CD14-positive monocyte (primary cell): ENCODE measurements at regions not wholly inside any gene's neighbourhood (a gene's known extent, or its start where the extent isn't known, plus 50 kb on each side); places are given as distances from the start of the nearest gene placed in this dataset.

Experiments
- DNase-seq, 3 donors: peaks; one replicate each; pipeline ENCODE4 v3.0.0-alpha.2; 2011 to 2022
- H2AFZ ChIP-seq: 2 replicates; pipeline ENCODE4 v1.6.0; 2012; ENCODE audit warnings: mild to moderate bottlenecking, low read depth, low read length, inconsistent platforms; ENCODE audit not compliant: insufficient read depth, poor library complexity, severe bottlenecking
- H3K27ac ChIP-seq, 2 donors: 1 replicate in 1 of 2; 2 replicates in 1 of 2; pipeline ENCODE4 v1.5.1; 2012 to 2013; ENCODE audit warnings: low read length in 2 of 2, control low read depth in 1 of 2, inconsistent platforms in 1 of 2, low read depth in 1 of 2, mild to moderate bottlenecking in 1 of 2
- H3K27me3 ChIP-seq, 2 donors: one replicate each; pipeline versions ENCODE4 v1.6.0 to v1.6.1; 2011 to 2013; ENCODE audit warnings: low read length in 2 of 2; ENCODE audit not compliant: control insufficient read depth in 2 of 2, insufficient read depth in 2 of 2
- H3K36me3 ChIP-seq, 2 donors: replicated peaks in 1 of 2; 1 replicate in 1 of 2; 2 replicates in 1 of 2; pipeline versions ENCODE4 v1.5.1 to v1.6.1; 2012 to 2013; ENCODE audit warnings: low read length in 2 of 2, control low read depth in 1 of 2, inconsistent platforms in 1 of 2, mild to moderate bottlenecking in 1 of 2; ENCODE audit not compliant: insufficient read depth in 2 of 2, control insufficient read depth in 1 of 2
- H3K4me1 ChIP-seq, 2 donors: 1 replicate in 1 of 2; 2 replicates in 1 of 2; pipeline versions ENCODE4 v1.5.1 to v1.6.1; 2012 to 2013; ENCODE audit warnings: low read length in 2 of 2, control low read depth in 1 of 2, inconsistent platforms in 1 of 2, mild to moderate bottlenecking in 1 of 2, moderate library complexity in 1 of 2; ENCODE audit not compliant: insufficient read depth in 2 of 2, control insufficient read depth in 1 of 2
- H3K4me2 ChIP-seq: replicated peaks from 2 replicates; pipeline ENCODE3; 2012; ENCODE audit warnings: low read length, moderate library complexity, mild to moderate bottlenecking; ENCODE audit not compliant: poor library complexity, severe bottlenecking; ENCODE audit errors: extremely low read depth
- H3K4me3 ChIP-seq, 3 experiments: fragments of 200-600 bp in 1 of 3; sonication (generic) in 1 of 3; replicated peaks in 1 of 3; 1 replicate in 2 of 3; 2 replicates in 1 of 3; pipeline ENCODE4 v1.5.1; 2011 to 2013; ENCODE audit warnings: low read length in 3 of 3, mild to moderate bottlenecking in 3 of 3, control low read depth in 2 of 3, low read depth in 2 of 3, inconsistent platforms in 1 of 3, moderate library complexity in 1 of 3
- H3K79me2 ChIP-seq: 2 replicates; pipeline ENCODE4 v1.6.0; 2012; ENCODE audit warnings: mild to moderate bottlenecking, control low read depth, inconsistent platforms, low read length, moderate library complexity; ENCODE audit not compliant: insufficient read depth
- H3K9ac ChIP-seq: 2 replicates; pipeline ENCODE4 v1.6.0; 2017; ENCODE audit warnings: low read length, mild to moderate bottlenecking; ENCODE audit not compliant: insufficient read depth, poor library complexity, severe bottlenecking
- H3K9me3 ChIP-seq, 2 donors: replicated peaks in 1 of 2; 1 replicate in 1 of 2; 2 replicates in 1 of 2; pipeline versions ENCODE4 v1.5.1 to v1.6.1; 2012 to 2013; ENCODE audit warnings: low read length in 2 of 2, control low read depth in 1 of 2; ENCODE audit not compliant: control insufficient read depth in 1 of 2, insufficient read depth in 1 of 2
- H4K20me1 ChIP-seq: 2 replicates; pipeline ENCODE4 v1.6.0; 2012; ENCODE audit warnings: mild to moderate bottlenecking, low read length, control low read depth, moderate library complexity; ENCODE audit not compliant: insufficient read depth
- H3K27ac Mint-ChIP-seq, 7 donors: one replicate each; pipeline ENCODE4 v1.8.0; 2020; ENCODE audit warnings: mild to moderate bottlenecking in 7 of 7, mixed read lengths in 7 of 7, moderate library complexity in 6 of 7, inconsistent platforms in 2 of 7
- H3K27me3 Mint-ChIP-seq, 3 donors: one replicate each; pipeline ENCODE4 v1.8.0; 2021 to 2022; ENCODE audit warnings: low read depth in 3 of 3, mild to moderate bottlenecking in 3 of 3, mixed read lengths in 3 of 3, moderate library complexity in 3 of 3, inconsistent platforms in 1 of 3
- H3K36me3 Mint-ChIP-seq, 2 donors: one replicate each; pipeline ENCODE4 v1.8.0; 2020; ENCODE audit warnings: mixed read lengths in 2 of 2, inconsistent platforms in 1 of 2, mild to moderate bottlenecking in 1 of 2
- H3K4me1 Mint-ChIP-seq: one replicate; pipeline ENCODE4 v1.8.0; 2020; ENCODE audit warnings: mild to moderate bottlenecking, mixed read lengths
- H3K4me3 Mint-ChIP-seq, 2 donors: one replicate each; pipeline ENCODE4 v1.8.0; 2020; ENCODE audit warnings: mild to moderate bottlenecking in 2 of 2, mixed read lengths in 2 of 2, moderate library complexity in 1 of 2
- H3K9me3 Mint-ChIP-seq, 7 donors: one replicate each; pipeline ENCODE4 v1.8.0; 2020 to 2022; ENCODE audit warnings: mixed read lengths in 7 of 7, mild to moderate bottlenecking in 6 of 7, moderate library complexity in 6 of 7, inconsistent platforms in 2 of 7
- WGBS: methylation state at CpG from one replicate; pipeline ENCODE4 v1.1.5; 2013; ENCODE audit warnings: missing lambda C conversion rate; ENCODE audit not compliant: insufficient coverage; 5-methylcytosine and 5-hydroxymethylcytosine counted together
- intact Hi-C, 2 donors: fragments of 100-400 bp; cut with micrococcal nuclease; formaldehyde crosslinking; loops; one replicate each; pipeline versions ENCODE4 v1.15.0 to v1.15.1; 2023
- TF ChIP-seq, protein P1 (sequence below): fragments of 200-600 bp; IDR thresholded peaks from one replicate; pipeline ENCODE4 v1.8.0; 2022; ENCODE audit warnings: antibody characterized with exemption, mild to moderate bottlenecking

DNA sequence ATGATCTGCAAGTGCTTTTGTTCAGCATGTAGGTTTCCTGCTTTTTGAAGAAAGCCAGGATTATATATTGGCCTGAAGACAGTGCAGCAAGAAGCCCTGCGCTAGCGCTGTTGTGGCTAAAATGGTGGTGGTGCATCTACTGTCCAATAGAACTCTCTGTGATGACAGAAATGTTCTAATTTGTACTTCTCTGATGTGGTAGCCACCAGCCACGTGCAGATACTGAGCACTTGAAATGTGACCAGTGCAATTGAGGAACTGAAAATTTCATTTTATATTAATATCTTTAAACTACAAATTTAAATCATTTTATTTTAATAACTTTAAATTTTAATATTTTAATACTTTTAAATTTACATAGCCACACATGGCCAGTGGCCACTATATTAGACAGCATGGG lies 73.0 kb upstream of the PAX6 start:
- intact Hi-C loops = no loop called here

DNA sequence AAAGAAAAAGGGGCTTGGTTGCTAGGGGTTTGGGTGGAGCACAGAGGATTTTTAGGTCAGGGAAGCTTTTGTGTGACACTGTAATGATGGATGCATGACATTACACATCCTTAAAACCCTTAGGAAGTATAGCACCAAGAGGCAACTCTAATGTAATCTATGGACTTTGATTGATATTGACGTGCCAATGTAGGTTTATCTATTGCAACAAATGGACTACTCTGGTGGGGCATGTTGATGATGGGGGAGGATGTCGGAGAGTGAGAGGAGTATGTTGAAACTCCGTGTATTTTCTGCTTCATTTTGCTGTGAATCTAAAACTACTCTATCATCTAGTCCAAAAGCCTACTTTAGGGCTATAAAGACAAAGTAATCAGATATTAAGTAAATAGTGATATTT lies 72.3 kb upstream of the PAX6 start:
- H3K4me3 Mint-ChIP-seq = no peak overlapping the region
- DNase-seq = no peak
- Histone ChIP-seq H3K9me3 (no peaks in the 10 kb centered on the region), H3K27ac (no peak overlapping the region), H3K36me3 (no peaks in the 10 kb centered on the region), H3K4me3 (no peak overlapping the region), H3K4me2 (no peak overlapping the region), H2AFZ (no peak overlapping the region), H3K27me3 (no peaks in the 10 kb centered on the region), H3K9ac (no peak overlapping the region), H3K79me2 (no peaks in the 10 kb centered on the region), H4K20me1 (no peaks in the 10 kb centered on the region), H3K4me1 (no peaks in the 10 kb centered on the region)
- no CpG with 5 or more reads among the region's 3 CpGs for WGBS
- H3K36me3 Mint-ChIP-seq = no peaks in the 10 kb centered on the region
- peaks cover 5 to 8% (median 7%) of the 10 kb centered on the region in 3 donors for H3K27me3 Mint-ChIP-seq
- TF ChIP-seq, protein P1, sequence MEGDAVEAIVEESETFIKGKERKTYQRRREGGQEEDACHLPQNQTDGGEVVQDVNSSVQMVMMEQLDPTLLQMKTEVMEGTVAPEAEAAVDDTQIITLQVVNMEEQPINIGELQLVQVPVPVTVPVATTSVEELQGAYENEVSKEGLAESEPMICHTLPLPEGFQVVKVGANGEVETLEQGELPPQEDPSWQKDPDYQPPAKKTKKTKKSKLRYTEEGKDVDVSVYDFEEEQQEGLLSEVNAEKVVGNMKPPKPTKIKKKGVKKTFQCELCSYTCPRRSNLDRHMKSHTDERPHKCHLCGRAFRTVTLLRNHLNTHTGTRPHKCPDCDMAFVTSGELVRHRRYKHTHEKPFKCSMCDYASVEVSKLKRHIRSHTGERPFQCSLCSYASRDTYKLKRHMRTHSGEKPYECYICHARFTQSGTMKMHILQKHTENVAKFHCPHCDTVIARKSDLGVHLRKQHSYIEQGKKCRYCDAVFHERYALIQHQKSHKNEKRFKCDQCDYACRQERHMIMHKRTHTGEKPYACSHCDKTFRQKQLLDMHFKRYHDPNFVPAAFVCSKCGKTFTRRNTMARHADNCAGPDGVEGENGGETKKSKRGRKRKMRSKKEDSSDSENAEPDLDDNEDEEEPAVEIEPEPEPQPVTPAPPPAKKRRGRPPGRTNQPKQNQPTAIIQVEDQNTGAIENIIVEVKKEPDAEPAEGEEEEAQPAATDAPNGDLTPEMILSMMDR = no peak
- peaks cover 0 to 1% (median 0%) of the 10 kb centered on the region in 7 donors for H3K9me3 Mint-ChIP-seq
- no peak overlapping the region for H3K27ac Mint-ChIP-seq
- intact Hi-C loops = no loop called here
- H3K4me1 Mint-ChIP-seq = no peaks in the 10 kb centered on the region

More for the DNA sequence above, 73.0 kb upstream of the PAX6 start:
- no peaks in the 10 kb centered on the region for H3K9me3 ChIP-seq
- TF ChIP-seq, protein P1 = no peak
- Mint-ChIP-seq H3K4me1 (no peaks in the 10 kb centered on the region), H3K36me3 (no peaks in the 10 kb centered on the region), H3K27ac (no peak overlapping the region), H3K27me3 (peaks cover 5 to 8% (median 7%) of the 10 kb centered on the region in 3 donors), H3K9me3 (peaks cover 0 to 2% (median 0%) of the 10 kb centered on the region in 7 donors), H3K4me3 (no peak overlapping the region)
- no peaks in the 10 kb centered on the region for H3K4me1 ChIP-seq
- H3K27me3 ChIP-seq = no peaks in the 10 kb centered on the region
- H3K36me3 ChIP-seq = no peaks in the 10 kb centered on the region
- H2AFZ ChIP-seq = no peak overlapping the region
- 80% methylated on average over 2 of the region's 3 CpGs for WGBS
- no peak overlapping the region for H3K4me3 ChIP-seq
- no peaks in the 10 kb centered on the region for H3K79me2 ChIP-seq
- no peak overlapping the region for H3K27ac ChIP-seq
- no peaks in the 10 kb centered on the region for H4K20me1 ChIP-seq
- H3K9ac ChIP-seq = no peak overlapping the region
- no peak overlapping the region for H3K4me2 ChIP-seq
- DNase-seq = no peak
